T-helper 17 cell (primary cell): ENCODE measurements at regions not wholly inside any gene's neighbourhood (a gene's known extent, or its start where the extent isn't known, plus 50 kb on each side); places are given as distances from the start of the nearest gene placed in this dataset.

Experiments
- ATAC-seq: fragments of 150-1000 bp; cut with Tn5 transposase; 2 replicates; pipeline ENCODE4 v1.10.0; 2021; ENCODE audit warnings: mild to moderate bottlenecking, moderate library complexity
- DNase-seq, 3 donors: peaks; one replicate each; pipeline versions ENCODE4 v3.0.0 to v3.0.0-alpha.2; 2020 to 2021
- H3K9me3 ChIP-seq: one replicate; pipeline ENCODE4 v1.7.0; 2013; ENCODE audit warnings: low read length, mild to moderate bottlenecking; ENCODE audit not compliant: control insufficient read depth, poor library complexity, severe bottlenecking
- H3K27ac Mint-ChIP-seq: one replicate; pipeline ENCODE4 v1.8.0; 2022; ENCODE audit warnings: mild to moderate bottlenecking, moderate library complexity, mixed read lengths
- H3K27me3 Mint-ChIP-seq: one replicate; pipeline ENCODE4 v1.8.0; 2022; ENCODE audit warnings: mixed read lengths
- H3K36me3 Mint-ChIP-seq: one replicate; pipeline ENCODE4 v1.8.0; 2022; ENCODE audit warnings: low read depth, mixed read lengths
- H3K4me1 Mint-ChIP-seq: one replicate; pipeline ENCODE4 v1.8.0; 2022; ENCODE audit warnings: mild to moderate bottlenecking, mixed read lengths
- H3K4me3 Mint-ChIP-seq: one replicate; pipeline ENCODE4 v1.8.0; 2022; ENCODE audit warnings: mild to moderate bottlenecking, moderate library complexity, mixed read lengths

DNA sequence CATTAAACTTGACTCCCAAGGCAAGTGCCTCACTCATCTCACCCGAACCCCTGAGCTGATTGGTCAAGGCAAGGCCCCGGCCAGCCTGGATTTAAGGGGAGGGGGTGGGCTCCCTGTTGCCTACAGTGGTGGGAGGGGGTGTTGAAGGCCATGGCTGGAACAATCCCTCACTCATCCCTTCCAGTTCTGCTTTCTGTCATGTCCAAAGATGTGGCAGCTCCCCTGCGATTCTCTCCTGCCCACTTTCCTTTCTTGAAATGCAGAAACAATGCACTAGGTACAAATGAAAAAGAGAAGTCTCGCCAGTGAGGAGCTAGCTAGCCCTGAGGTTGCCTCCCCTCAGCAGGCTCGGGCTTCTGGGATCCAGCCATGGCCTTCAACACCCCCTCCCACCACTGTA is 240.9 kb downstream of the SYK start:
- Mint-ChIP-seq H3K4me1 (peaks cover 18% of the 10 kb centered on the region), H3K36me3 (peaks cover 2% of the 10 kb centered on the region), H3K27ac (no peak overlapping the region), H3K4me3 (no peak overlapping the region), H3K27me3 (peaks cover 80% of the 10 kb centered on the region)
- ATAC-seq (no peak), DNase-seq (no peak)
- H3K9me3 ChIP-seq, result no peaks in the 10 kb centered on the region

- DNase-seq (no peak), ATAC-seq (no peak)
- H3K9me3 ChIP-seq, result no peaks in the 10 kb centered on the region
- peaks cover 2% of the 10 kb centered on the region for H3K36me3 Mint-ChIP-seq
- no peak overlapping the region for H3K27ac Mint-ChIP-seq
- no peak overlapping the region for H3K4me3 Mint-ChIP-seq
- H3K4me1 Mint-ChIP-seq, result peaks cover 20% of the 10 kb centered on the region
- peaks cover 74% of the 10 kb centered on the region for H3K27me3 Mint-ChIP-seq
Observed at GRCh38 chr9:91043056-91043810, 241.6 kb downstream of the SYK start.

GRCh38 chr9:91043811-91044175 is 242.2 kb downstream of the SYK start:
- H3K9me3 ChIP-seq, result no peaks in the 10 kb centered on the region
- H3K27me3 Mint-ChIP-seq, result peaks cover 74% of the 10 kb centered on the region
- no peak overlapping the region for H3K27ac Mint-ChIP-seq
- ATAC-seq (no peak), DNase-seq (no peak)
- H3K4me3 Mint-ChIP-seq, result no peak overlapping the region
- H3K36me3 Mint-ChIP-seq, result peaks cover 2% of the 10 kb centered on the region
- peaks cover 19% of the 10 kb centered on the region for H3K4me1 Mint-ChIP-seq

GRCh38 chr9:91044354-91044753 is 242.7 kb downstream of the SYK start:
- ATAC-seq (no peak), DNase-seq (no peak)
- H3K4me1 Mint-ChIP-seq, result peaks cover 18% of the 10 kb centered on the region
- H3K9me3 ChIP-seq, result no peaks in the 10 kb centered on the region
- peaks cover 2% of the 10 kb centered on the region for H3K36me3 Mint-ChIP-seq
- H3K27me3 Mint-ChIP-seq, result peaks cover 78% of the 10 kb centered on the region
- H3K4me3 Mint-ChIP-seq, result no peak overlapping the region
- H3K27ac Mint-ChIP-seq, result no peak overlapping the region

- Mint-ChIP-seq H3K4me3 (peak overlapping the region; percentile 10), H3K27me3 (peaks cover 76% of the 10 kb centered on the region), H3K36me3 (peaks cover 2% of the 10 kb centered on the region), H3K27ac (no peak overlapping the region), H3K4me1 (peaks cover 14% of the 10 kb centered on the region)
- no peaks in the 10 kb centered on the region for H3K9me3 ChIP-seq
- no peak for DNase-seq
- no peak for ATAC-seq
Observed at GRCh38 chr9:91045041-91045440, 243.4 kb downstream of the SYK start.

GRCh38 chr9:91047529-91047928 is 245.9 kb downstream of the SYK start:
- H3K27me3 Mint-ChIP-seq, result peaks cover 65% of the 10 kb centered on the region
- H3K4me3 Mint-ChIP-seq, result peak overlapping the region; percentile 69
- DNase-seq (no peak), ATAC-seq (peak; percentile 90)
- peaks cover 2% of the 10 kb centered on the region for H3K36me3 Mint-ChIP-seq
- no peaks in the 10 kb centered on the region for H3K9me3 ChIP-seq
- H3K27ac Mint-ChIP-seq, result no peak overlapping the region
- peaks cover 14% of the 10 kb centered on the region for H3K4me1 Mint-ChIP-seq

DNA sequence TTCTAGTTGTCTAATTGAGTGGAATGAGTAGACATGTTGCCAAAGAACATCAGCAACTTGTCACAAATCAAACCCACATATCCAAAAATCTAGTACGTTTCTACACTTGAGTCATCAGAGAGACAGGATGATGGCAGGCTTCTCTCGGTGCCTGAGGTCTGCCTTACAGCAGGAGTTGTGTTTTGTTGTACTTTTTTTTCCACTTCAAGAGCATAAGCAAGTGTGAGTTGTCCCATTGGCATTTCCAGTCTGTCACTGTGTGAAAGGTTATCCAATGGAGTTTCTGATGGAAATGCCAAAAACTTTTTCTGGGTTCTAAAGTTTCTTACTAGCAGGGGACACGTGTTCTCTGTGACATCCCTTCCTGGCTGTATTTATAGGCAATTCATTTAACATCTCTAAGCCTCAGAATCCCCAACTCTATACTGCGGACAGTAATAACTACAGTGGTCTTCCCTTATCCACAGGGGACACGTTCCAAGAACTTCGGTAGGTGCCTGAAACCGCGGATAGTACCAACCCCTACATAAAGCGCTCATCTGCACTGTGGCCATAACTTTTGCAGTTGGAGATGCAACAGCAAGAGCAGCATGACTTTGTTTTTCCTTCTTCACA is 246.5 kb downstream of the SYK start:
- no peak overlapping the region for H3K27ac Mint-ChIP-seq
- H3K36me3 Mint-ChIP-seq, result peaks cover 2% of the 10 kb centered on the region
- peak; percentile 40 for ATAC-seq
- H3K4me3 Mint-ChIP-seq, result peak overlapping the region; percentile 69
- no peak for DNase-seq
- H3K27me3 Mint-ChIP-seq, result peaks cover 60% of the 10 kb centered on the region
- H3K9me3 ChIP-seq, result no peaks in the 10 kb centered on the region
- H3K4me1 Mint-ChIP-seq, result peaks cover 14% of the 10 kb centered on the region

DNA sequence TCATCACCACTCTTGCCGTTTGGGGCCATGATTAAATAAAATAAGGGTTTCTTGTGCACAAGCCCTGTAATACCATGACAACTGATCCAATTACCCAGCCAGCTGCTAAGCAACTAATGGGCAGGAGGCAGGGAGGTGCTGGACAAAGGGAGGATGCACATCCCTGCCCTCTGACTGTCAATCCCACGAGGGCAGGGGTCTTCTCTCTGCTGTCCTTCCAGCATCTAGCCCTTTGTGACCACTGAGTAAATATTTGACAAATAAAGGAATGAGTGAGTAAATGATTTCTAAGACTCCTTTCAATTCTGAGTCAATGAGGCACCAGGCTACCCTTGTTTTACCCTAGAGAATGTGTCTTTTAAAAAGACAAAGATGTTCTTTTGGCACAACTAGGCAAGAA is 247.1 kb downstream of the SYK start:
- H3K4me3 Mint-ChIP-seq, result no peak overlapping the region
- peaks cover 53% of the 10 kb centered on the region for H3K27me3 Mint-ChIP-seq
- H3K4me1 Mint-ChIP-seq, result peaks cover 14% of the 10 kb centered on the region
- DNase-seq, result no peak
- peaks cover 2% of the 10 kb centered on the region for H3K36me3 Mint-ChIP-seq
- no peak overlapping the region for H3K27ac Mint-ChIP-seq
- no peak for ATAC-seq
- H3K9me3 ChIP-seq, result no peaks in the 10 kb centered on the region

- Mint-ChIP-seq H3K4me3 (no peak overlapping the region), H3K27me3 (peaks cover 31% of the 10 kb centered on the region), H3K36me3 (no peaks in the 10 kb centered on the region), H3K4me1 (no peaks in the 10 kb centered on the region), H3K27ac (no peak overlapping the region)
- DNase-seq, result no peak
- H3K9me3 ChIP-seq, result no peaks in the 10 kb centered on the region
- ATAC-seq, result no peak
Observed at GRCh38 chr9:91053824-91054223, 252.2 kb downstream of the SYK start.

GRCh38 chr9:91055845-91056244 is 254.2 kb downstream of the SYK start:
- DNase-seq (no peak), ATAC-seq (no peak)
- no peaks in the 10 kb centered on the region for H3K9me3 ChIP-seq
- no peak overlapping the region for H3K4me3 Mint-ChIP-seq
- H3K36me3 Mint-ChIP-seq, result no peaks in the 10 kb centered on the region
- peaks cover 22% of the 10 kb centered on the region for H3K27me3 Mint-ChIP-seq
- no peaks in the 10 kb centered on the region for H3K4me1 Mint-ChIP-seq
- no peak overlapping the region for H3K27ac Mint-ChIP-seq

DNA sequence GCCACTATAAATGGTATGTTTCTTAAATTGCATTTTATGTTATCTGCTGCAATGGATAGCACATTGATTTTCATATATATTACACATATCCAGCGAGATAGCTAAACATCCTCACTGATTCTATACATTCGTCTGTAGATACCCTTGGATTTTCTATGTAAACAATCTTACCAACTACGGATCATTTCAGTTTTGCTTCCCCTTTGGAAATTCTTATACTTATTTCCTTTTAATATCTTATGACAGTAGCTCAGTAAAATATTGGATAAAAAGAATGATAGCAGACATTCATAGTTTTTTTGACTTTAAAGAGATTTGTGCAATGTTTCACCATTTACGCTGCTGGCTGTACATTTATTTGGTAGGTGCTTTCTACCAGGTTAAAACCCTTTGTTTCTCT is 254.9 kb downstream of the SYK start:
- Mint-ChIP-seq H3K4me1 (no peaks in the 10 kb centered on the region), H3K27ac (no peak overlapping the region)

DNA sequence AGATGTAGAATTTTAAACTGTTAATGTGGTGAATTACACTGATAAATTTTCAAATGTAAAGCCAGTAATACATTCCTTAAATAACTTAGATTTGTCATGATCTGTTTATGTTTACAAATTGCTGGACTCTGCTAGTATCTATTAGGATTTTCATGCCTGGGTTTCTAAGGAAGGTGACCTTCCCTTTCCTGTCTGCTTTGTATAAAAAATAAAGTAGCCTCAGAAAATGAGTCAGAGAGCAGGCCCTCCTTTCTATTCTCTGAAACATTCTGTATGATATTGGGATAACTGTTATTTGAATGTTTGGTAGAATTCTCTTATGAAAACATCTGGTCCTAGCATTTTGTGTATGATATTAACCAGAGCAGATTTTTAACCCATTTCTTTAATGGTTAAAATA is 255.3 kb downstream of the SYK start:
- no peaks in the 10 kb centered on the region for H3K9me3 ChIP-seq
- Mint-ChIP-seq H3K4me3 (no peak overlapping the region), H3K27me3 (peaks cover 29% of the 10 kb centered on the region), H3K4me1 (no peaks in the 10 kb centered on the region), H3K36me3 (peaks cover 3% of the 10 kb centered on the region), H3K27ac (no peak overlapping the region)
- no peak for DNase-seq
- no peak for ATAC-seq

More for the DNA sequence above, 254.9 kb downstream of the SYK start:
- Mint-ChIP-seq H3K27me3 (peaks cover 25% of the 10 kb centered on the region), H3K4me3 (no peak overlapping the region), H3K36me3 (no peaks in the 10 kb centered on the region)
- DNase-seq, result no peak
- no peaks in the 10 kb centered on the region for H3K9me3 ChIP-seq
- no peak for ATAC-seq

GRCh38 chr9:91059713-91060112 is 258.1 kb downstream of the SYK start:
- no peak for ATAC-seq

More at GRCh38 chr9:91059713-91060112, 258.1 kb downstream of the SYK start:
- H3K27me3 Mint-ChIP-seq, result peaks cover 31% of the 10 kb centered on the region
- H3K9me3 ChIP-seq, result no peaks in the 10 kb centered on the region
- no peak for DNase-seq
- H3K4me3 Mint-ChIP-seq, result no peak overlapping the region
- H3K4me1 Mint-ChIP-seq, result no peaks in the 10 kb centered on the region
- H3K27ac Mint-ChIP-seq, result no peak overlapping the region
- peaks cover 5% of the 10 kb centered on the region for H3K36me3 Mint-ChIP-seq
